Pancreas (tissue), 10 donors: ENCODE measurements at regions not wholly inside any gene's neighbourhood (a gene's known extent, or its start where the extent isn't known, plus 50 kb on each side); places are given as distances from the start of the nearest gene placed in this dataset.

Experiments
- ATAC-seq, 4 donors: fragments of 200-7000 bp; cut with Tn5 transposase; one replicate each; pipeline versions ENCODE4 v1.8.0 to v1.9.1; 2020; ENCODE audit warnings: mild to moderate bottlenecking in 4 of 4, moderate library complexity in 4 of 4
- DNase-seq, 6 donors: peaks; one replicate each; pipeline ENCODE4 v3.0.0-alpha.2; 2020
- FAIRE-seq: peaks from 2 replicates; lab custom pipeline; 2012; peaks lifted over from hg19 to GRCh38; lab: Jason Lieb, UNC
- H3K27ac ChIP-seq, 4 donors: fragments of 200-600 bp; sonication (generic); 1 replicate in 3 of 4; 2 replicates in 1 of 4; pipeline versions ENCODE4 v1.5.0 to v1.8.0; 2020
- H3K27me3 ChIP-seq, 4 donors: fragments of 200-600 bp; one replicate each; pipeline ENCODE4 v1.8.0; 2021
- H3K36me3 ChIP-seq, 3 donors: fragments of 200-600 bp; sonication (generic) in 1 of 3; one replicate each; pipeline versions ENCODE4 v1.5.0 to v1.8.0; 2020 to 2021
- H3K4me1 ChIP-seq, 3 donors: fragments of 200-600 bp; one replicate each; pipeline ENCODE4 v1.8.0; 2021
- H3K4me3 ChIP-seq, 4 donors: fragments of 200-600 bp; sonication (generic) in 2 of 4; one replicate each; pipeline versions ENCODE4 v1.5.0 to v1.8.0; 2020 to 2021
- H3K9me3 ChIP-seq, 4 donors: fragments of 200-600 bp; one replicate each; pipeline ENCODE4 v1.8.0; 2021
- WGBS, 2 donors: extraction: QIAGEN DNeasy Blood & Tissue Kit; methylation state at CpG; one replicate each; pipeline ENCODE4 v1.1.7; 2013; 5-methylcytosine and 5-hydroxymethylcytosine counted together
- intact Hi-C, 3 donors: fragments of 100-400 bp; cut with DNase I; formaldehyde crosslinking; loops; one replicate each; pipeline versions ENCODE4 v1.11.1 to v1.14.2; 2022
- TF ChIP-seq, protein P1 (sequence below), 4 donors: fragments of 200-600 bp; sonication (generic) in 3 of 4; IDR thresholded peaks; one replicate each; pipeline versions ENCODE4 v1.5.0 to v1.8.0; 2021; ENCODE audit warnings: antibody characterized with exemption in 4 of 4
- donor health status: healthy with polysubstance abuse.
- donor health status: DM: no; HTN: no; CAD: no; lungs with moderate emphysema.
- donor health status: DM: no; HTN: no; CAD: no.
- donor health status: control.
- donor health status: control.
- donor health status: Bipolar disorder and iron deficiency.
- donor health status: DM: yes; HTN: yes; CAD: no.
- donor health status: DM: no; HTN: no; CAD: no.
- donor health status: DM: no; HTN: no; CAD: no.
- donor health status: DM: yes; HTN: yes; CAD: no.

DNA sequence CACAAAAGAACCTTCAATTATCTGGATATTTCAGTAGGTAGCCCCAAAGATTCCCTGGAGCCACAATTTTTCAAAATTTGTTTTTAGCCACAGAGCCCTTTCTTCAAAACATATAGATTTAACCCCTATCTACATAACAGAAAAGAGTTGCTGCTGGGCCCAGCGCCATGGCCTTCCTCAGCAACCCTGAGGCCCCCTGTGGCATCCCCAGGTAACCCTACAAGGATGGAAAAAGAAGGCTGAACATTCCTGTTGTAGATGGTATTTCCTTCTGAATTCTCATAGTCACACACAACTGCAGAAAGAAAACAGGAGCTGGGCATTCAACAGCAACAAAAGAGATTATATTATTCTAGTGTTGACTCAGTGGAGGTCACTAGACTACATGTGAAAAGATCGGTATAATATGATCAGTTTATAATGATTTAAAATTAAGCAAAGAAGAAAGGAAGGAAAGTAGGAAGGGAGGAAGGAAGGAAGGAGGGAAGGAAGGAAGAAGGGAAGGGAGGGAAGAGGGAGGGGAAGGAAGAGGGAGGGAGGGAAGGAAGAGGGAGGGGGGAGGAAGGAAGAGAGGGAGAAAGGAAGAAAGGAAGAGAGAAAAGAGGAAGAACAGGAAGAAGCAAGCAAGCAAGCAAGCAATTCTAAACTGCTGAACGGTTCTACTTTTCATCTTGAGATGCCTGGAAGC lies 342.5 kb upstream of the NR2F2 start:
- intact Hi-C loops, result no loop called here
- Histone ChIP-seq H3K4me1 (no peaks in the 10 kb centered on the region), H3K27me3 (no peaks in the 10 kb centered on the region), H3K9me3 (no peaks in the 10 kb centered on the region), H3K36me3 (no peaks in the 10 kb centered on the region), H3K4me3 (no peak overlapping the region), H3K27ac (no peak overlapping the region)
- TF ChIP-seq, protein P1, sequence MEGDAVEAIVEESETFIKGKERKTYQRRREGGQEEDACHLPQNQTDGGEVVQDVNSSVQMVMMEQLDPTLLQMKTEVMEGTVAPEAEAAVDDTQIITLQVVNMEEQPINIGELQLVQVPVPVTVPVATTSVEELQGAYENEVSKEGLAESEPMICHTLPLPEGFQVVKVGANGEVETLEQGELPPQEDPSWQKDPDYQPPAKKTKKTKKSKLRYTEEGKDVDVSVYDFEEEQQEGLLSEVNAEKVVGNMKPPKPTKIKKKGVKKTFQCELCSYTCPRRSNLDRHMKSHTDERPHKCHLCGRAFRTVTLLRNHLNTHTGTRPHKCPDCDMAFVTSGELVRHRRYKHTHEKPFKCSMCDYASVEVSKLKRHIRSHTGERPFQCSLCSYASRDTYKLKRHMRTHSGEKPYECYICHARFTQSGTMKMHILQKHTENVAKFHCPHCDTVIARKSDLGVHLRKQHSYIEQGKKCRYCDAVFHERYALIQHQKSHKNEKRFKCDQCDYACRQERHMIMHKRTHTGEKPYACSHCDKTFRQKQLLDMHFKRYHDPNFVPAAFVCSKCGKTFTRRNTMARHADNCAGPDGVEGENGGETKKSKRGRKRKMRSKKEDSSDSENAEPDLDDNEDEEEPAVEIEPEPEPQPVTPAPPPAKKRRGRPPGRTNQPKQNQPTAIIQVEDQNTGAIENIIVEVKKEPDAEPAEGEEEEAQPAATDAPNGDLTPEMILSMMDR (IDR thresholded peaks at IDR 0.05), result no peak
- 75 to 80% methylated on average over 3 of the region's 3 CpGs for WGBS, 2 donors
- ATAC-seq, result no peak
- DNase-seq, result no peak
- FAIRE-seq, result no peak

DNA sequence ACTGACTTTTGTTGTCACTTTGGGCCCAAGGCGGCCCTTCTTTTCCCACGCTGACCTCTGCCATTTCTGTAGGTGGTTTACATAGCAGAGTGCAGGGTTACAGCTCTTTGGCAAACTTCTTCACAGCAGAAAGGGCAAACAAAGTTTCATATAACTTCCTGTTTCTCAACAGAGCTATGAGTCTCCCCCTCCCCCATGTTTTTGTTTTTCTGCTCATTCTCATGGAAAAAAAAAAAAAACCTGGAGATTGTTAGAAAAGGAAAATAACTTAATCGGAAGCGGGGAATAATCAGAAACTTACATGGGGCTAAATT lies 342.0 kb upstream of the NR2F2 start:
- TF ChIP-seq, protein P1 (IDR thresholded peaks at IDR 0.05), result no peak
- DNase-seq (no peak), ATAC-seq (peak in 1 of 4 donors; percentile 25), FAIRE-seq (no peak)
- H3K27ac ChIP-seq, result no peak overlapping the region
- no peaks in the 10 kb centered on the region for H3K9me3 ChIP-seq
- no peaks in the 10 kb centered on the region for H3K4me1 ChIP-seq
- H3K4me3 ChIP-seq, result no peak overlapping the region
- H3K36me3 ChIP-seq, result no peaks in the 10 kb centered on the region
- intact Hi-C loops, result no loop called here
- 85 to 89% methylated on average over 4 of the region's 4 CpGs for WGBS, 2 donors
- no peaks in the 10 kb centered on the region for H3K27me3 ChIP-seq

DNA sequence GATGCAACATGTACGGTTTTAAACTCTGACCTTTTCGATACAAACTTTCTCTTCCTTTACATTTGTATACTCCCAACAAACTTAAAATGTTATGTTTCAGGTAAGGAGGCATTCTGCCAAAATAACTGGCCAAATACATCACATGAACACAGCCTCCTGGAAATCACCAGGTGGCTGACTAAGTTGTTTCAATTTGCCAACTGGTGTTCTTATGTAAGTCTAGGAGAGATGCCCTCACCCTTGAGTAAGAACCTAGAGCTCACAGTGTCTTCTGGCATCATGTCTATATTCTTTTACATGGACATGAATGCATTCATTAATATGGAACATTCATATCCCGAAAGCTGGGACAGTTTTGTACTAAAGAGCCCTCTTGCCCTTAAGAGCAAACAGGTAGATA lies 341.1 kb upstream of the NR2F2 start:
- no peaks in the 10 kb centered on the region for H3K9me3 ChIP-seq
- H3K36me3 ChIP-seq, result no peaks in the 10 kb centered on the region
- ATAC-seq (no peak), FAIRE-seq (no peak), DNase-seq (no peak)
- intact Hi-C loops, result no loop called here
- WGBS, 2 donors, result 86 to 89% methylated on average over 3 of the region's 3 CpGs
- TF ChIP-seq, protein P1 (IDR thresholded peaks at IDR 0.05), result no peak
- no peak overlapping the region for H3K27ac ChIP-seq
- H3K4me3 ChIP-seq, result no peak overlapping the region
- H3K27me3 ChIP-seq, result no peaks in the 10 kb centered on the region
- no peaks in the 10 kb centered on the region for H3K4me1 ChIP-seq

DNA sequence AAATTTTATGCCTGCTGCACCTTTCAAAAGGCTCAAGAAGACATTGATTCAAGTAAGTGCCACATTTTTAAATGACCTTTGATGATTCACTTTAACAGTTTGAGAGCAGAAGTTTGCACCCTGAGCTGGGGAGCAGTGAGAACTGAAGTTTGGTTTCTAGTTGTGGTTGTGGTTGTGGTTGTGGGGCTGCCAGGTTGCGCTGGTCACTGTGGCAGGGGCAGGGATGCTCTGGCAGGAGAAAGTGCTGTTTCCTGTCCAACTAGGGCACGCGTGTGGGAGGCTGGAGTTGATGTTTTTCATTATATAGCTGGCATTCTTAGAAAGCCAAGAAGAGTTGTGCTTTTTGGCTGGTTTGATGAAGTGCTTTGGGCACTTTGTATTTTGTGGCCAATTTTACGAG lies 339.7 kb upstream of the NR2F2 start:
- no peak overlapping the region for H3K27ac ChIP-seq
- H3K4me1 ChIP-seq, result no peaks in the 10 kb centered on the region
- intact Hi-C loops, result no loop called here
- no peak overlapping the region for H3K4me3 ChIP-seq
- FAIRE-seq (no peak), DNase-seq (no peak), ATAC-seq (no peak)
- H3K27me3 ChIP-seq, result no peaks in the 10 kb centered on the region
- no peaks in the 10 kb centered on the region for H3K36me3 ChIP-seq
- 72 to 79% methylated on average over 4 of the region's 4 CpGs for WGBS, 2 donors
- TF ChIP-seq, protein P1 (IDR thresholded peaks at IDR 0.05), result no peak
- H3K9me3 ChIP-seq, result no peaks in the 10 kb centered on the region

DNA sequence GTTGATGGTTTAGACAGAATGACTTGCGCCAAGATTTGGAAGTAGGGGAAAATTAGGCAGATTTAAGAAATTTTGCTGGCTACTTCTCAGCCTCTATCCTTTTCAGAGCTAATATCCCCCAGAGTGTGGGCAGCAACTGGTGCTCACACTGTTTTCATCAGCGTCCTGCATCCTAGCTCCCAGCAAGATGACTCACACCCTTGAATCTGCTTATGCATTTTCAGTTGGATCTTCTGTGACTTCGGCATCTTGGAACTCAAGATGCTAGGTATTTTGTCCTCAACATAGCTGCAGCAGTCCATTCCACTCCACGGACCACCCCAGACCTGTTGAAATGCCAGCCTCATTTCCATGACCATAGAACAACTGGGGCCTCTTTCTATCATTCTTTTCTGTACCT lies 336.1 kb upstream of the NR2F2 start:
- H3K27ac ChIP-seq, result no peak overlapping the region
- DNase-seq (no peak), ATAC-seq (no peak), FAIRE-seq (no peak)
- H3K4me3 ChIP-seq, result no peak overlapping the region
- TF ChIP-seq, protein P1 (IDR thresholded peaks at IDR 0.05), result no peak
- no peaks in the 10 kb centered on the region for H3K4me1 ChIP-seq
- intact Hi-C loops, result no loop called here
- 74 to 79% methylated on average over 4 of the region's 4 CpGs for WGBS, 2 donors
- no peaks in the 10 kb centered on the region for H3K36me3 ChIP-seq
- H3K9me3 ChIP-seq, result no peaks in the 10 kb centered on the region
- no peaks in the 10 kb centered on the region for H3K27me3 ChIP-seq
